ENCODE measurements at regions not wholly inside any gene's neighbourhood (a gene's known extent, or its start where the extent isn't known, plus 50 kb on each side); places are given as distances from the start of the nearest gene placed in this dataset.
"Not testable (repeated sequence)": the region's sequence is repeated elsewhere in the genome, so short reads cannot be mapped to it uniquely, and the experiment has no call there.

DNA sequence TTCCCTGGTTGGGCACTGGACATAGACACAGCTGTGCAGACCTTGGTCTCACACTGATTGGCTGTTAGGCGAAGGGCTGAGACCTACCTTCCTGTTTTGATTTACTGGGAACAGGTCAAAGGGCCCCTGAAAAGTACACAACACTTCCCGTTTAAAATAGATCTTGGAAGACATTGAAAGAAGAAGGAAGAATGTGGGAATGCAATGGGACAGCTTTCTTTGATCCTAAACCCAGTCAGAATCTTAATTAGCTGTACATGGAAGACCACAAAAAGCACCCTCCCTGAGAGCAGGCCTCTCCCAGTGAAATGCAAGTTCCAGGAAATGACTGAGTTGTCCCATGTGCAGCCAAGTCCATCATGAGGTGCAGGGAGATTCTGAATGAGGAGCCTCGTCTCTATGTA lies 83.6 kb upstream of the EXOC2 start:
- H3K4me3 ChIP-seq (ENCODE audit: low read length in 2 of 2): no peak overlapping the region
- 55 to 58% methylated on average over 3 of the region's 3 CpGs for WGBS, 2 donors
- no peaks in the 10 kb centered on the region for H3K36me3 ChIP-seq (ENCODE audit: control insufficient read depth in 1 of 2, insufficient read depth in 2 of 2, low read length in 1 of 2)
- peaks cover 1% of the 10 kb centered on the region for H3K9me3 ChIP-seq (ENCODE audit: control insufficient read depth, low read length)
- no peak overlapping the region for H3K27ac ChIP-seq (ENCODE audit: low read depth in 1 of 2, low read length in 2 of 2)
- intact Hi-C loops (cut with DNase I): no loop called here
- H3K4me1 ChIP-seq (ENCODE audit: control insufficient read depth in 1 of 2, insufficient read depth in 2 of 2, low read length in 2 of 2): no peaks in the 10 kb centered on the region
- ATAC-seq (ENCODE audit: low FRiP score): no peak
- no peak for DNase-seq
- no peaks in the 10 kb centered on the region for H3K27me3 ChIP-seq (ENCODE audit: control insufficient read depth in 1 of 2, insufficient read depth in 2 of 2, low read length in 1 of 2)

GRCh38 chr6:775863-776262 lies 82.9 kb upstream of the EXOC2 start:
- DNase-seq (no peak), ATAC-seq (ENCODE audit: low FRiP score) (no peak)
- H3K27me3 ChIP-seq (ENCODE audit: control insufficient read depth in 1 of 2, insufficient read depth in 2 of 2, low read length in 1 of 2): no peaks in the 10 kb centered on the region
- no peak overlapping the region for H3K4me3 ChIP-seq (ENCODE audit: low read length in 2 of 2)
- no peaks in the 10 kb centered on the region for H3K36me3 ChIP-seq (ENCODE audit: control insufficient read depth in 1 of 2, insufficient read depth in 2 of 2, low read length in 1 of 2)
- H3K4me1 ChIP-seq (ENCODE audit: control insufficient read depth in 1 of 2, insufficient read depth in 2 of 2, low read length in 2 of 2): no peaks in the 10 kb centered on the region
- H3K9me3 ChIP-seq (ENCODE audit: control insufficient read depth, low read length): peaks cover 1% of the 10 kb centered on the region
- intact Hi-C loops (cut with DNase I): no loop called here
- WGBS, 2 donors: 40 to 59% methylated on average over 5 of the region's 5 CpGs
- H3K27ac ChIP-seq (ENCODE audit: low read depth in 1 of 2, low read length in 2 of 2): no peak overlapping the region

- H3K4me3 ChIP-seq (ENCODE audit: low read length in 2 of 2); intact Hi-C loops (cut with DNase I); H3K36me3 ChIP-seq (ENCODE audit: control insufficient read depth in 1 of 2, insufficient read depth in 2 of 2, low read length in 1 of 2); ATAC-seq (ENCODE audit: low FRiP score); H3K27me3 ChIP-seq (ENCODE audit: control insufficient read depth in 1 of 2, insufficient read depth in 2 of 2, low read length in 1 of 2); H3K9me3 ChIP-seq (ENCODE audit: control insufficient read depth, low read length); DNase-seq; H3K27ac ChIP-seq (ENCODE audit: low read depth in 1 of 2, low read length in 2 of 2); H3K4me1 ChIP-seq (ENCODE audit: control insufficient read depth in 1 of 2, insufficient read depth in 2 of 2, low read length in 2 of 2): not testable (repeated sequence)
These were observed 78.7 kb upstream of the EXOC2 start for GRCh38 chr6:771683-772082.

- Histone ChIP-seq H3K27me3 (ENCODE audit: control insufficient read depth in 1 of 2, insufficient read depth in 2 of 2, low read length in 1 of 2) (no peaks in the 10 kb centered on the region), H3K4me3 (ENCODE audit: low read length in 2 of 2) (no peak overlapping the region), H3K9me3 (ENCODE audit: control insufficient read depth, low read length) (no peaks in the 10 kb centered on the region), H3K4me1 (ENCODE audit: control insufficient read depth in 1 of 2, insufficient read depth in 2 of 2, low read length in 2 of 2) (no peaks in the 10 kb centered on the region), H3K27ac (ENCODE audit: low read depth in 1 of 2, low read length in 2 of 2) (no peak overlapping the region), H3K36me3 (ENCODE audit: control insufficient read depth in 1 of 2, insufficient read depth in 2 of 2, low read length in 1 of 2) (no peaks in the 10 kb centered on the region)
- intact Hi-C loops (cut with DNase I): no loop called here
- DNase-seq (no peak), ATAC-seq (ENCODE audit: low FRiP score) (no peak)
- WGBS, 2 donors: 59 to 75% methylated on average over 4 of the region's 4 CpGs
These were observed 75.0 kb upstream of the EXOC2 start for GRCh38 chr6:767755-768512.

GRCh38 chr6:766625-767024 lies 73.7 kb upstream of the EXOC2 start:
- Histone ChIP-seq H3K27me3 (ENCODE audit: control insufficient read depth in 1 of 2, insufficient read depth in 2 of 2, low read length in 1 of 2) (no peaks in the 10 kb centered on the region), H3K27ac (ENCODE audit: low read depth in 1 of 2, low read length in 2 of 2) (no peak overlapping the region), H3K9me3 (ENCODE audit: control insufficient read depth, low read length) (no peaks in the 10 kb centered on the region), H3K4me1 (ENCODE audit: control insufficient read depth in 1 of 2, insufficient read depth in 2 of 2, low read length in 2 of 2) (no peaks in the 10 kb centered on the region), H3K4me3 (ENCODE audit: low read length in 2 of 2) (no peak overlapping the region), H3K36me3 (ENCODE audit: control insufficient read depth in 1 of 2, insufficient read depth in 2 of 2, low read length in 1 of 2) (no peaks in the 10 kb centered on the region)
- DNase-seq: no peak
- ATAC-seq (ENCODE audit: low FRiP score): no peak
- 74 to 80% methylated on average over 5 of the region's 5 CpGs for WGBS, 2 donors
- intact Hi-C loops (cut with DNase I): no loop called here

GRCh38 chr6:761997-762396 lies 69.1 kb upstream of the EXOC2 start:
- no peaks in the 10 kb centered on the region for H3K27me3 ChIP-seq (ENCODE audit: control insufficient read depth in 1 of 2, insufficient read depth in 2 of 2, low read length in 1 of 2)
- WGBS, 2 donors: 59 to 63% methylated on average over 13 of the region's 13 CpGs
- no peaks in the 10 kb centered on the region for H3K36me3 ChIP-seq (ENCODE audit: control insufficient read depth in 1 of 2, insufficient read depth in 2 of 2, low read length in 1 of 2)
- intact Hi-C loops (cut with DNase I): no loop called here
- no peak overlapping the region for H3K27ac ChIP-seq (ENCODE audit: low read depth in 1 of 2, low read length in 2 of 2)
- no peak for DNase-seq
- no peak for ATAC-seq (ENCODE audit: low FRiP score)
- no peaks in the 10 kb centered on the region for H3K4me1 ChIP-seq (ENCODE audit: control insufficient read depth in 1 of 2, insufficient read depth in 2 of 2, low read length in 2 of 2)
- H3K4me3 ChIP-seq (ENCODE audit: low read length in 2 of 2): no peak overlapping the region
- H3K9me3 ChIP-seq (ENCODE audit: control insufficient read depth, low read length): no peaks in the 10 kb centered on the region

- no peak overlapping the region for H3K4me3 ChIP-seq (ENCODE audit: low read length in 2 of 2)
- intact Hi-C loops (cut with DNase I): no loop called here
- DNase-seq: no peak
- WGBS, 2 donors: 77 to 83% methylated on average over 46 to 48 of the region's 48 CpGs
- H3K27me3 ChIP-seq (ENCODE audit: control insufficient read depth in 1 of 2, insufficient read depth in 2 of 2, low read length in 1 of 2): no peaks in the 10 kb centered on the region
- ATAC-seq (ENCODE audit: low FRiP score): no peak
- no peaks in the 10 kb centered on the region for H3K4me1 ChIP-seq (ENCODE audit: control insufficient read depth in 1 of 2, insufficient read depth in 2 of 2, low read length in 2 of 2)
- no peaks in the 10 kb centered on the region for H3K9me3 ChIP-seq (ENCODE audit: control insufficient read depth, low read length)
- no peak overlapping the region for H3K27ac ChIP-seq (ENCODE audit: low read depth in 1 of 2, low read length in 2 of 2)
- H3K36me3 ChIP-seq (ENCODE audit: control insufficient read depth in 1 of 2, insufficient read depth in 2 of 2, low read length in 1 of 2): no peaks in the 10 kb centered on the region
These were observed 68.3 kb upstream of the EXOC2 start for GRCh38 chr6:760982-761955.

DNA sequence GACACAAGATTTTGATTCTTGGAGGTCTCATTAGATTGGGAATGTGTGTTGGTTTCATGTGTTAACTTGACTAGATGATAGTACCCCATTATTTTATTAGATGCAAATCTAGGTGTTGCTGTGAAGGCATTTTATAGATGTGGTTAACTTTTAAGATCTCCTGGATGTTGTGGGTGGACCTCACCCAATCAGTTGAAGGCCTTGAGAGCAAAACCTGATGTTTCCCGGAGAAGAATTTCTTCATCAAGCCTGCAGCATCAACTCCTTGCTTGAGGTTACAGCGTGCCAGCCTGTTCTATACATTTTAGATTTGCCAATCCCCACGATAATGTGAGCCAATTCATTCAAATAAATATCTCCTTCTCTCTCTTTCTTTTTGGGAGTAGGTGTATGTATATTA lies 66.8 kb upstream of the EXOC2 start:
- Histone ChIP-seq H3K4me3 (ENCODE audit: low read length in 2 of 2) (no peak overlapping the region), H3K27me3 (ENCODE audit: control insufficient read depth in 1 of 2, insufficient read depth in 2 of 2, low read length in 1 of 2) (no peaks in the 10 kb centered on the region), H3K9me3 (ENCODE audit: control insufficient read depth, low read length) (no peaks in the 10 kb centered on the region), H3K36me3 (ENCODE audit: control insufficient read depth in 1 of 2, insufficient read depth in 2 of 2, low read length in 1 of 2) (no peaks in the 10 kb centered on the region), H3K27ac (ENCODE audit: low read depth in 1 of 2, low read length in 2 of 2) (no peak overlapping the region), H3K4me1 (ENCODE audit: control insufficient read depth in 1 of 2, insufficient read depth in 2 of 2, low read length in 2 of 2) (no peaks in the 10 kb centered on the region)
- ATAC-seq (ENCODE audit: low FRiP score) (no peak), DNase-seq (no peak)
- WGBS, 2 donors: 89 to 91% methylated on average over 3 of the region's 3 CpGs
- intact Hi-C loops (cut with DNase I): no loop called here

DNA sequence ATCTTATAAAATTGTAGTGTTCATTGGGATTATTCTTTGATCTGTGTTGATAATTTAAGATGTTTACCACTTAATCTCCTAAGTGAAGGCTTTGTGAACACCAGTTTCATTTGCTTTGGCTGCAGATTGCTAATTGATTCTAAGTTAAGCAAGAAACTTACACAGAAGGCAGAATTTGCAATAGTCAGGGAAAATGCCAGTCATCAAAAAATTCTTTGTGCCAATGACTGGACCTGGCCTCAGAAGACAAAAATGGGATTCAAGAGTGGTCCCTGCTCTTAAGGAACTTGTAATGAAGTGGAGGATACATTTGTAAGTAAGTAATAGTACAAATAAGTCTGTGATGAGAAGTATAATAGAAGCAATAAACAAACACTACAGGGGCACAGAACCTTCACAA lies 63.3 kb upstream of the EXOC2 start:
- Histone ChIP-seq H3K4me1 (ENCODE audit: control insufficient read depth in 1 of 2, insufficient read depth in 2 of 2, low read length in 2 of 2) (no peaks in the 10 kb centered on the region), H3K36me3 (ENCODE audit: control insufficient read depth in 1 of 2, insufficient read depth in 2 of 2, low read length in 1 of 2) (no peaks in the 10 kb centered on the region), H3K4me3 (ENCODE audit: low read length in 2 of 2) (no peak overlapping the region), H3K9me3 (ENCODE audit: control insufficient read depth, low read length) (no peaks in the 10 kb centered on the region), H3K27me3 (ENCODE audit: control insufficient read depth in 1 of 2, insufficient read depth in 2 of 2, low read length in 1 of 2) (no peaks in the 10 kb centered on the region), H3K27ac (ENCODE audit: low read depth in 1 of 2, low read length in 2 of 2) (no peak overlapping the region)
- ATAC-seq (ENCODE audit: low FRiP score): no peak
- no peak for DNase-seq
- intact Hi-C loops (cut with DNase I): no loop called here

Data from aorta (tissue), 5 donors.